GM23248 (cell line): ENCODE measurements at regions not wholly inside any gene's neighbourhood (a gene's known extent, or its start where the extent isn't known, plus 50 kb on each side); places are given as distances from the start of the nearest gene placed in this dataset.

Experiments
- EZH2 ChIP-seq: fragments of 200-600 bp; sonication (generic); IDR thresholded peaks from 2 replicates; pipeline ENCODE4 v1.6.1; 2018; ENCODE audit warnings: antibody characterized with exemption, mild to moderate bottlenecking; ENCODE audit not compliant: insufficient read depth, poor library complexity, severe bottlenecking
- EZH2phosphoT487 ChIP-seq: fragments of 200-600 bp; sonication (generic); IDR thresholded peaks from 2 replicates; pipeline ENCODE4 v1.6.1; 2018; ENCODE audit warnings: antibody characterized with exemption, moderate library complexity, mild to moderate bottlenecking, low read depth; ENCODE audit not compliant: insufficient read depth

GRCh38 chr21:41669533-41669830, 97.4 kb downstream of the RIPK4 start:
- TF ChIP-seq EZH2, result no peak
- no peak for TF ChIP-seq EZH2phosphoT487
